ENCODE measurements at regions not wholly inside any gene's neighbourhood (a gene's known extent, or its start where the extent isn't known, plus 50 kb on each side); places are given as distances from the start of the nearest gene placed in this dataset.

DNA sequence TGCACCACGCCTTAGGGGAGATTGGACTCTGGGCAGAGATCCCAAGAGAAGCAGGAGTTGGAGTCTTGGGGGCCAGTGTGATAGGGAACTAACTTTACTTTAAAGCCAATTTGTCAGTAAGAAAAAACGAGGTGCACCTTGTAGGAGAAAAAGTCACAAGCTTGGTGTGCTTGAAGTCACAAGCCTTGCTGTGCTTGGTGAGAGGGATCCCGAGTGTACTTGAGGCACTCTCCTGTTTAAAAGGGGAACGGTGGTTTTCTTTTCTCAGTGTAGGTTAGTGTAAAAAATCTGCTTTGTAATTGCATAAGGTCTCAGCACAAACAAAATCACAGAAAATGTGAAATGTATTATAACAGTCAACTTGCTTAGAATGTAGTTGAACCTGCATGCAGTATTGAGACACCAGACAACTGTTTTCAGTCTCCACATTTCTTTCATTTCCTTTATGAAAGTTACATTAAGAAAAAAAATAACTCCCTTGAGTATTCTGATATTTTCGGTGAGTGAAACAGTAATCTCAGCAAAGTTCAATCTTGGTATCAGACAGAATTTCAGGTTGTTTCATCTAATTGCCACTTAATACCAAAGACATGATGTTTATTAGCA, 111.1 kb upstream of the DUSP22 start:
- no peak for DNase-seq

DNA sequence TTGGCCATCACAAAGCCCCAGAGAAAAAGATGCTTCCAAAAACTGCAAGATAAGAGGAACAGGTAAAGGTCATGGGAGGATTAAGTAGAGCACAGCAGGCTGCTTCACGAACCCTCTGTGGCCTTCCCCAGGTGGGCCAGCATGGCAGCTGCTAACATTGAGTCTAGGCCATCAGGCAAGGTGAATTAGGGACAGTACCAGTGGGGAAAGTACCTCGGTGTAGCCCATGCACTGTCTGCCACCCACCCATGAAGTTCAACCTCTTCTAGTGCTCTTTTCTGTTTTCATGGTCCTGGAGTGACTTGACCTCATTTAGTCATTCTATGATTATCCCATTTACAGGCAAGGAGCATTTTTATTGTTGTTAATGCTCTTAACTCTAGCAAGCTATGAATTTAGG, 108.6 kb upstream of the DUSP22 start:
- no peak for DNase-seq

DNA sequence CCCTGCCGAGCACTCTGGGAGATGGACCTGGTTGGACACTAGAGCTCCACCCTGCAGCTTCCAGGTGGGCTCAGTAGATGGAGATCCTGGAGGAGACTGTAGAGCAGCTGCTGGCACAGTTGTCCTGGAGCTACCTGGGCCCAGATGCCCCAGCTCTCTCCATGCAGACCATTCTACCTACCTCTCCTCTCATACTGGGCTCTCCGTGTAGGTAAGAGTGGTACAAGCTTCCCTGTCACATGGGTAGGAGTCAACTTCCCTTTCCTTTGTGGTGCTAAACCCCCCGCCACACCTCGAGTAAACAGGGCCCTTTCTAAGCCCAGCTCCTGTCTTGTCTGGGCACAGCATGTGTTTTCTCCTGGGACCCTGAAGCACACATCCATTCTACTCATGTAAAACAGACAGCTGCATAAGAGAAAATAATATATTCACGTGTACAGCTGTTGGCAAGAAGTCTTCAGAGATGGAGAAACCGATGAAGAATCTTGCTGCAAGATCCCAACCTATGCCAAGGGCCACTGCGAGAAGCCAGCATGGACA, 108.1 kb upstream of the DUSP22 start:
- DNase-seq = no peak

DNA sequence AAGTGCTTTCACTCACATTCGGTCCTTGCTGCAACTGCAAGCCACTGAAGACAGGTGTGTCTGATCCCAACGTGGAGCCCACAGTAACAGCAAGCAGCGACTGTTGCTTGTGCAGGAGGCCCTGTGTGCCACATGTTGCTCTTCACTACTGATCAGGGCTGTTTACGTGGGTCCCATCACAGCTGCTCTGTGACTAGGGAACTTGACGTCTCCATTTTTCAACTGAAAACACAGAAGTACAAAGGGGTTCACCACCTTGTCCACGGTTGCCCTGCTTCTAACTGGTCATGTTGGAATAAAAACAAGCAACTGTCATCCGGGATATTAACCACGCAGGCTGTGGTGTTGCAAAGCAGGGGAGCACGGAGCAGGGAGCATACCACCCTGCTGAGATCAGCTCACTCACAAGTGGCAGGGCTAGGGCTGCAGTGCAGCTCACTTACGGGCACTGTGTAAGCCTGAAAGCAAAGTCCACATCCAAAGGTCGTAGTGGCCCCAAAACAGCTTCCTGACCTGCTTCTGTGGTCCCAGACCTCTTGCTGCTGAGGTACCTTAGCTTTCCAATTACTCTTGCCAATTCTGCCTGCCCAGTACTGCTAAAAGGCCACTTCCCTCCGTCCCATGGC, 105.8 kb upstream of the DUSP22 start:
- no peak for DNase-seq

GRCh38 chr6:187210-187861, 105.0 kb upstream of the DUSP22 start:
- no peak for DNase-seq

DNA sequence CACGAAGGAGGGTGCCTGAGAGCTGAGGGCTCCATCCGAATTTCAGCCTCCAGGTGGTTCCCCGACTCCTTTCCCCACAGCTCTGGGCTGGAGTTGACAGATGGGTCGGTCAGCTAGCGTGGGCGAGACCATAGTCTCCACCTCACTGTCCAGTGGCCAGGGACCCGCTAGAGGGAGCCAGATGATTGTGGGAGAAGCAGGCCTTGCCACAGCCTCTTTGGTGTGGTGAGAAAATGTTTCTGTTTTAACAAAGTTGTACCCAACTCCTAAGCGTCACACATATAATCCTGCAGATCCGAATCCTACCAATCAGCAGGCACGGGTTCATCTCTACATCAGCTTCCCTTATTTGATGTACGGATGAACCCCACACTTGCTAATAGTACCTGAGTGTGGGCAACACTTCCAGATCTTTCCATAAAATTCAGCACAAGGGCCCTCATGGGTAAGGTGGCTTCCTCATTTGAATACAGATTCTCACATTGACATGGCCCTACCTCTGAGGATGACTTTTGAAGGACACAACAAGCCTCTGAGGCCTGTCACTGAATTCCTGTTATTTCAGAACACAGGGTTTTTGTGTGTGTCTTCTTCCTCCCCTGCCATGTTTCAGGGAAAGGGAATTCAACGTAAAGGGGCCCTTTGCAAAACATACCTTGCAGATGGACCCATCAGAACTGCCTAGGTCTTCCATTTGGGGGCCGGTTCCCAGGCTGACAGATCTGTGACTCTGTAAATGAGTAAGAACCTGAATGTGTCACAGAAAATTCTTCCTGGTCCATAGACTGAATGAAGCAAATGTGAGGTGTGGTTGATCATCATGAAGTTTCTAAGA, 103.2 kb upstream of the DUSP22 start:
- DNase-seq = peak; percentile 84

- DNase-seq = no peak
Measured at GRCh38 chr6:189676-190075, 102.6 kb upstream of the DUSP22 start.

- no peak for DNase-seq
Measured at GRCh38 chr6:190596-191395, 101.5 kb upstream of the DUSP22 start.

DNA sequence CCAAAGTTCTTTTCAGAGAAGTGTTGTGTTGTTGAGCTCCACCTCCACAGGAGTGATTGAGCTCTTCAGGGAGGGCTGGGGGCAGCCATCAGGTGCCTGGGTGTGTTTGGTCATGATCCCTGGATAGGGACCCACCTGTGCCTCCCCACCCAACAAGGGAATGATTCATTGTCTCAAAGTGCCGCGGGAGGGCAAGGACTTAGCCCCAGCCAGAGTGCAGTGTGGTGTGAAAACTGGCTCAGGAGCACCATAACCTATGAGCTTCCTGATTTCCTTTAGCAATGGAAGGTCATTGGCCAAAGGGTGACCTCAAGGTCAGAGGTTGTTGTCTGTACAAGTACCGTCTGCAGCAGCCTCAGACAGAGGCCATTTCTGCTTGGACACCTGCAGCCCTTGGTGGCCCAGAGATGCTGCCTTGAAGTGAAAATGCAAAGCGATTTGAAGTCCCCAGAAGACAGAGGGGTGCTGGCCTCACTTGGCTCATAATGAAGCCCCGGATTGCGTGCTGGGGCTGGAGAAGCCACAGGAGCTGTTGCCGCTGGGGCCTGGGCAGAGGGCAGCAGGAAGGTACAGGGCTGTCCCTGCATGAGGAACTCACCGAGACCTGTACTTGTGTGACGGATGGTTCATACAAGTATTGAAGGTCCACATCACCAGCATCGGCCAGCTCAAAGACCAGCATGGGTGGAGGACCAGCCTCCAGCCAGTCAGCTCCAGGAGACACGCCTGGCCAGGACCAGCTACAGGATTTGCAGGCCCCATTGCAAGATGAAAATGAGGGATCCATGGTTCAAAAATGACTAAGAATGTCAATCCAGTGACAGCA, 100.6 kb upstream of the DUSP22 start:
- no peak for DNase-seq

- DNase-seq = no peak
Measured at GRCh38 chr6:192313-192664, 100.0 kb upstream of the DUSP22 start.

DNA sequence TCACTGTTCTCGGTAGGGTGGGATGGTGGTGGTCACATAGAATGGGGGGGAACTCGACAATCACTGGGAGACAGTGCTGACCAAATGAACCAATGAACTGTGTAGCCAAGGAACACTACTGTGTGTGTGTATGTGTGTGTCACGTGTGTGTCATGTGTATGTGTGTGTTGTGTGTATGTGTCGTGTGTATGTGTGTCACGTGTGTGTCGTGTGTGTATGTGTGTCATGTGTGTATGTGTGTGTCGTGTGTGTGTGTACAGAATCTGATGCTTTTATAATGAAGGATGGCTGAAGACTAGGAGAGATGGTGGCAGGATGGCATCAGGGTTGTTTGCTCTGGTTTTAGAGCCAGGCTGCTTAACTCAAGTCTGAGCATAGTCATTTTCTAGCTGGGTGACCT, 99.1 kb upstream of the DUSP22 start:
- DNase-seq = no peak

DNA sequence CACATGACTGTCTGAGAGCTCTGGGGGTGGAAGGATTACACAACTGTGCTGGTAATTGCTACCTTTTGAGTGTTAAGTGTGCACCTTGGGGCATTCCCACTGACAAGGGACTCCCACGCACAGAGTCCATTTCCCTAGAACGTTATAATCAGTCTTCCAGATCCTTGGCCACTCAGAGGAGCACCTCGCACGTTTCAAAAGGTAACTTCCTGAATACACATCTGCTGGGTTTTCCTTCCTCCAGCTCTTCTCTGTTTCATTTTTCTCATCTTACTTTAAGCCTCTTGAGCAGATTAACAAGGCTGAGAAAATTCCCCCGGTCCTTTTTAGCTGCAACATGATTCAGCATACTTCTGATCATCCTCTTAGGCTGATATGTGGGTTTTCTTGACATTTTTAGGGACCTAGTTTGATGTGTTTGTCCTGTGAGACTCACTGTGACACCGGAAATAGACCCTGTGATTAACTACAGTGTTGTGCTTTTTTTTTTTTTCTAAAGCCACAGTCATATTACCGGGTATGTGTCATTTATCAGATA, 98.4 kb upstream of the DUSP22 start:
- no peak for DNase-seq

DNA sequence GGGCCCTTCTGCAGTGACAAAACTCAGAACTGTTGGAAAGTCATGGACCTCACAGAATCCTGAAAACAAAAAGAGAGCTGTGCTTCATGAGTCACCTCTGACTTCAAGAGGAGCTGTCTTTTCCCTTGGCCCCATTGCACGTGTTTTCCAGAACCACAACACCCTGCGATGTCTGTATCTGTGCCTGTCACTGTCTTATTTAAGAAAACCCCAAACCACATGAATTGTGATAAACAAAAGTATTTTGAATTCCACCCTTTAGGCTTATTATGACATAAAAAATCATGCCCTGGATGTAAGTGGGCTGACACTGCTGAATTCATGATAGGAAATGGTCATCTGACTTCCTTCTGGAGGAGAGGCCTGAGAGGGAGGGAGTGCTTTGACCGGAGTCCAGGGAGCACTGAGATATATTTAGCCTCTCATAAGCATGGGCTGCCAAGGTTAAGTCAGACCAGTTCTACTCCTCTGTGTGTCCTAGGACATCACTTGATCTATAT, 96.4 kb upstream of the DUSP22 start:
- peak; percentile 49 for DNase-seq

- no peak for DNase-seq
Measured at GRCh38 chr6:196543-196942, 95.7 kb upstream of the DUSP22 start.

DNA sequence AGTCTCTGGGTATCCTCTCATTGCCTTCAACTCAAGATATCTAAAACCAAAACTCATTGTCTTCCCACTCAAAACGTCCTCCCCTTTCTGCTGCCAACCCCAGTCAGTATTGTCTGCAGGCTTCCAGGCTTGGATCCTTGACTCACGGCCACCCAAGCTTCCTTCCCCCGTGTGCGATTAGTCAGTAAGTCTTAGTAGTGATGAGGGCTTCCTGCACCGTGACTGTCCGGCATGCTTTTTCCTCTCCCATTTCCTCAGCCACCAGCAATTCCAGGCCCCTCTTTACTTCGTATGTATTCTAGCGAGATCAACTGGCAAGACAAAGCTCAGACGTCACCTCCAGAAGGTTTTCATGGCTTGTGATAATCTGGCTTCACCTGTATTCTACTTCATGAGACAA, 88.6 kb upstream of the DUSP22 start:
- DNase-seq = no peak

DNA sequence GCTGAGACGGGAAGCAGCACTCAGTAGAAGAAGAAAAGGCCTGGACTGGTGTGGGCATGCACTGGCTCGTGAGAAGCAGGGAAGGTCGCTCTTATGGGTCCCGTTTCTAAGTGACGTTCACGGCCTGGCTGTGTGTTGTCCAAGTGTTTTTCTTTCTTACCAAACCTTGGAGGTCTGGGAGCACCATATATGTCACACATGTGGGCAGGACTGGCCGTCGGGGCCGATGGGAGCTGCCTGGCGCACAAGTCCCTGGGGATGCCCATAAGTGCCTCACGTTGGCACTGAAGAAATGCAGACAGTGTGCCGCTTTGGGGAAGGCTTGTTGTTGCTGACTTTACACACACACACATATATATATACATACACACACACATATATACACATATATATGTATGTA, 86.0 kb upstream of the DUSP22 start:
- DNase-seq = no peak

DNA sequence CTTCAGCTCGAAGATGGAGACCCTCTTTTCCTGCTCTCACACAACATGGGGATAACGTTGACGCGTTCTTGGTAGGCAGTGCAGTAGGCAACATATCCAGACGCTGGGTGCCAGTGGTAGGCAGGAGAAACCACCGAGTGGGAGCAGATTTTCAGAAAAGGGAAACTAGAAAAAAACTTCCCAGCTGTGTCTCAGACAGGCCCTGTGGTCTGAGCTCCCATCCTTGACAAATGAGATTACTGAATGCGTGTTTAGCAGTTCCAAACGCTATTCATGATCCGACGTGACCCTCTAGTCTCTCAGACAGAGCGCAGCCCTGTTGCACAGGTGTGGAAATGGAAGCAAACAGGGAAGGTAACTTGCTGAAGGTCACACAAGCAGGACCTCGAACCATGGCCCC, 83.9 kb upstream of the DUSP22 start:
- DNase-seq = no peak

DNA sequence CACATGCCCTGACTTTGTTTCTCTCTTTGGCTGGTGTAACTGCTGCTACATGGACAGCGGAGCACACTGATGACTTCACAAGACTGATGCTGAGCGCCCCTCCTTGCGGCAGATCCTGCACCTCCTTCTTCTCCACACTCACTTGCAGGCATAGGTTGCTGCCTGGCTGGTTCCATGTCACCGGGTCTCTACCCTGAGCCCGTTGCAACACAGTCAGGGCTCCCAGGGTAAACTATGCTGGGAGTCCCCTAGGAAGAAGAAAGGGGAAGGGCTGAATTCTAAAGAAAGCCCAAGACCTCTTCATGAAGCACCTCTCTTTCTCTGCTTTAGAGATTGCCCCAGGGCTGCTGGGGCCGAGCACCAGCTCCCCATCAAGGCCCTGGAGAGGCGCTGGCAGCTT, 83.3 kb upstream of the DUSP22 start:
- DNase-seq = no peak

GRCh38 chr6:209432-210103, 82.7 kb upstream of the DUSP22 start:
- DNase-seq = no peak

- no peak for DNase-seq
Measured at GRCh38 chr6:210104-210456, 82.2 kb upstream of the DUSP22 start.
